ENCODE measurements at regions not wholly inside any gene's neighbourhood (a gene's known extent, or its start where the extent isn't known, plus 50 kb on each side); places are given as distances from the start of the nearest gene placed in this dataset.

DNA sequence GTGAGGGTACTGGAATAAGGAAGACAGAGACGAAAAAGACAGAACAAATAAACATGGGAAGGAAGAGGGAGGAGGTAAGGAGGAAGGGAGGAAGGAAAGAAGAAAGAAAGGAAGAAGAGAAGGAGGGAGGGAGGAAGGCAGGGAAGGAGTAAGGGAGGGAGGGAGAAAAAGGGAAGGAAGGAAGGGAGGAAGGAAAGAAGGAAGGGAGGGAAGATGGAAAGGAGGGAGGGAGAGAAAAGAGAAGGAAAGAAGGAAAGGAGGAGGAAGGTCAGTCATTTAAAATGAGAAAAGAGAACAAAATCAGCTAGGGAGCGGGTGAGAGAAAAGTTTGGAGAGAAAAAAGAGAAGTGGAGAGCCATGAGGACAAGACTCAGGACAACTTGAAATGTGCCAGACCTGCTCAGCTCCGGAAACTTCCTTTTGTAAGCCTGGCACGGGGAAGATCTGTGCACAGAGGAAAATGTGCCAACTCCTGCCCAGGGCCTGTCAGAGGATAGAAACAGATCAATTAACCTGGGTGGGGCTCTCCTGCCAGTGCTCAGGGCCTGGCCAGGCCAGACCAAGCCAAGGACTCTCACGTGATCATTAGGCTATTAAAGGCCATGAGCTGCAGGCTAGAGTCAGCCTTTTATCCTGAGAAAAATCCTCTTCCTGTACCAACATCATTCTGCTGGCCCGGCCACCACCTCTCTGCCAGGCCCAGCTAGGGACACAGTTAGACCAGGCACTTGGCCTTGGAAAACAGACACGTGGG lies 50.1 kb upstream of the BCL6 start:
- Histone ChIP-seq H4K20me1 (ENCODE audit: control insufficient read depth, insufficient read depth, low read length, poor library complexity, severe bottlenecking) (no peaks in the 10 kb centered on the region), H3K36me3 (replicated peaks in 1 of 2; ENCODE audit: control extremely low read depth in 1 of 2, control insufficient read depth in 1 of 2, extremely low read depth in 1 of 2, insufficient read depth in 2 of 2, low read length in 1 of 2) (no peaks in the 10 kb centered on the region), H3K4me2 (replicated peaks; ENCODE audit: low read depth, low read length, poor library complexity, severe bottlenecking) (no peak overlapping the region), H3K27me3 (replicated peaks in 1 of 4; ENCODE audit: control extremely low read depth in 1 of 4, control insufficient read depth in 3 of 4, insufficient read depth in 4 of 4, low read length in 3 of 4) (no peaks in the 10 kb centered on the region), H3K9me3 (ENCODE audit: control extremely low read depth in 1 of 3, control insufficient read depth in 2 of 3, insufficient read depth in 1 of 3, low read length in 2 of 3) (no peaks in the 10 kb centered on the region), H3K4me1 (ENCODE audit: control insufficient read depth in 2 of 2, insufficient read depth in 2 of 2, low read length in 2 of 2) (peaks cover 4 to 13% of the 10 kb centered on the region in 2 donors), H2AFZ (ENCODE audit: insufficient read depth, low read depth, low read length, poor library complexity, severe bottlenecking) (no peak overlapping the region), H3K9ac (ENCODE audit: low read length) (no peak overlapping the region), H3K27ac (ENCODE audit: low read length in 2 of 2) (no peak overlapping the region), H3K4me3 (ENCODE audit: control extremely low read depth in 1 of 5, extremely low read depth in 1 of 5, insufficient read depth in 1 of 5, low read depth in 2 of 5, low read length in 4 of 5) (no peak overlapping the region), H3K79me2 (ENCODE audit: control insufficient read depth, insufficient read depth, low read length) (no peaks in the 10 kb centered on the region)
- intact Hi-C loops (cut with micrococcal nuclease), result no loop called here
- H3K4me1 Mint-ChIP-seq, result peaks cover 23% of the 10 kb centered on the region
- no peak overlapping the region for H3K4me3 Mint-ChIP-seq
- no peaks in the 10 kb centered on the region for H3K27me3 Mint-ChIP-seq
- H3K9me3 Mint-ChIP-seq (ENCODE audit: insufficient read depth), result no peaks in the 10 kb centered on the region
- ATAC-seq (ENCODE audit: low read depth) (no peak), DNase-seq (no peak)
- CTCF ChIA-PET, result no interaction called here
- TF ChIP-seq EZH2 (IDR thresholded peaks at IDR 0.05; ENCODE audit: borderline replicate concordance, insufficient read depth, low read depth, low read length, poor library complexity, severe bottlenecking) (no peak), CTCF (IDR thresholded peaks at IDR 0.05) (no peak)
- WGBS (ENCODE audit: insufficient coverage), result 97% methylated on average over 7 of the region's 7 CpGs
- no peak overlapping the region for H3K27ac Mint-ChIP-seq
- POLR2A ChIA-PET, result interaction anchor here (0.6 kb wide), 1 partner anchor 872 kb away, joined by 4 read pairs; no protein-coding TSS in a partner anchor

DNA sequence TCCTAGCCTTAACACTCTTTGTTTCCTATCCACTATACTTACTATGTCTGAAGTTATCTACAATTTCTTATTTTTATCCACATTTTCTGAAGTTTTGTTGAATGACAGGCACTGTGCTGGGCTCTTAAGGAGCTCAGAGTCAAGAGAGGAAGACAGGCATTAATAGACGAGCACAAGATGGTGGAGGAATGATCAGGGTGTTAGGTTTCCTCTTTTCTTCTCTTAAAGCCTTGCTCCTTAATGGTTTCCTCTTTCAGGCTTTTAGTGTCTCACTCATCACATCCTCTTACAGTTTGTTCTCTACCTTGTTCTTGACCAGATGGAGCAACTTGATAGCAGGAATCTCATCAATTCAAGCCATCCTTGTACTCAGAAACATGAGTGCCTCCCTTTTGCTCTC lies 52.9 kb upstream of the BCL6 start:
- Histone ChIP-seq H3K4me3 (ENCODE audit: control extremely low read depth in 1 of 5, extremely low read depth in 1 of 5, insufficient read depth in 1 of 5, low read depth in 2 of 5, low read length in 4 of 5) (no peak overlapping the region), H2AFZ (ENCODE audit: insufficient read depth, low read depth, low read length, poor library complexity, severe bottlenecking) (no peak overlapping the region), H3K36me3 (replicated peaks in 1 of 2; ENCODE audit: control extremely low read depth in 1 of 2, control insufficient read depth in 1 of 2, extremely low read depth in 1 of 2, insufficient read depth in 2 of 2, low read length in 1 of 2) (no peaks in the 10 kb centered on the region), H3K9ac (ENCODE audit: low read length) (no peak overlapping the region), H3K27me3 (replicated peaks in 1 of 4; ENCODE audit: control extremely low read depth in 1 of 4, control insufficient read depth in 3 of 4, insufficient read depth in 4 of 4, low read length in 3 of 4) (peaks cover 0 to 5% (median 0%) of the 10 kb centered on the region in 4 experiments), H3K27ac (ENCODE audit: low read length in 2 of 2) (no peak overlapping the region), H3K79me2 (ENCODE audit: control insufficient read depth, insufficient read depth, low read length) (no peaks in the 10 kb centered on the region), H3K9me3 (ENCODE audit: control extremely low read depth in 1 of 3, control insufficient read depth in 2 of 3, insufficient read depth in 1 of 3, low read length in 2 of 3) (no peaks in the 10 kb centered on the region), H3K4me2 (replicated peaks; ENCODE audit: low read depth, low read length, poor library complexity, severe bottlenecking) (no peak overlapping the region), H4K20me1 (ENCODE audit: control insufficient read depth, insufficient read depth, low read length, poor library complexity, severe bottlenecking) (no peaks in the 10 kb centered on the region), H3K4me1 (ENCODE audit: control insufficient read depth in 2 of 2, insufficient read depth in 2 of 2, low read length in 2 of 2) (peaks cover 4 to 22% of the 10 kb centered on the region in 2 donors)
- DNase-seq (no peak), ATAC-seq (ENCODE audit: low read depth) (no peak)
- intact Hi-C loops (cut with micrococcal nuclease), result no loop called here
- CTCF ChIA-PET, result interaction anchor here (0.6 to 1.6 kb wide), 2 partner anchors 53 to 60 kb away, joined by 4 read pairs; partner anchors contain the start of gene BCL6
- H3K27me3 Mint-ChIP-seq, result peaks cover 4% of the 10 kb centered on the region
- no peak overlapping the region for H3K27ac Mint-ChIP-seq
- peaks cover 21% of the 10 kb centered on the region for H3K4me1 Mint-ChIP-seq
- H3K4me3 Mint-ChIP-seq, result no peak overlapping the region
- POLR2A ChIA-PET, result no interaction called here
- H3K9me3 Mint-ChIP-seq (ENCODE audit: insufficient read depth), result no peaks in the 10 kb centered on the region
- TF ChIP-seq CTCF (IDR thresholded peaks at IDR 0.05) (no peak), EZH2 (IDR thresholded peaks at IDR 0.05; ENCODE audit: borderline replicate concordance, insufficient read depth, low read depth, low read length, poor library complexity, severe bottlenecking) (no peak)
- no CpG with 5 or more reads among the region's 1 CpG for WGBS (ENCODE audit: insufficient coverage)

Measured in B cell (primary cell).